ENCODE measurements at regions not wholly inside any gene's neighbourhood (a gene's known extent, or its start where the extent isn't known, plus 50 kb on each side); places are given as distances from the start of the nearest gene placed in this dataset.
"Not testable (repeated sequence)": the region's sequence is repeated elsewhere in the genome, so short reads cannot be mapped to it uniquely, and the experiment has no call there.

DNA sequence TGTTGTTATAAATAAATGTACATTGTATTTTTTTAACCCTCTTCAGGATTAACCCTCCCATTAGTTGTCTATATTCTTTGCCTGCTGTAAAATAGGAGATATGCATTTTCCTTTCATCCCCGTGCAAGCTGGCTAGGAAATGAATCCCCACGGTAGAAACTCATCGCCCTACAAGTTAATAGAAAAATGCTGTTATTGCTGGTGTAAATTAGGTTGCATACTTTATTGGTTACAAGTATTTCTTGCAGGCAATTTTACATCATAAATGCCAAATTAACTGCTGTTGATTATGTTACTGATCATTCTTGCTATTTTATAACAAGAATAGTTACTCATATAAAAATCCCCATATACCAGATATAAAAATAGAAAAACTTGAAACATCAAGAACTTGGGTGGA is 454.2 kb upstream of the KLF6 start:
- no peak for FAIRE-seq

DNA sequence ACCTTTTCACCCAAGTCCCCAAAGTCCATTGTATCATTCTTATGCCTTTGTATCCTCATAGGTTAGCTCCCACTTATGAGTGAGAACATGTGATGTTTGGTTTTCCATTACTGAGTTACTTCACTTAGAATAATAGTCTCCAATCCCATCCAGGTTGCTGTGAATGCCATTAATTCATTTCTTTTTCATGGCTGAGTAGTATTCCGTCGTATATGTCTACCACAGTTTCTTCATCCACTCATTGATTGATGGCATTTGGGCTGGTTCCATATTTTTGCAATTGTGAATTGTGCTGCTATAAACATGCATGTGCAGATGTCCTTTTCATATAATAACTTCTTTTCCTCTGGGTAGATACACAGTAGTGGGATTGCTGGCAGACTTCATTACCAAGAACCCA is 451.9 kb upstream of the KLF6 start:
- not testable (repeated sequence) for FAIRE-seq; DNase-seq (ENCODE audit: extremely low spot score, insufficient read length, low read depth)

More for the DNA sequence above, 454.2 kb upstream of the KLF6 start:
- no peak for DNase-seq (ENCODE audit: extremely low spot score, insufficient read length, low read depth)

DNA sequence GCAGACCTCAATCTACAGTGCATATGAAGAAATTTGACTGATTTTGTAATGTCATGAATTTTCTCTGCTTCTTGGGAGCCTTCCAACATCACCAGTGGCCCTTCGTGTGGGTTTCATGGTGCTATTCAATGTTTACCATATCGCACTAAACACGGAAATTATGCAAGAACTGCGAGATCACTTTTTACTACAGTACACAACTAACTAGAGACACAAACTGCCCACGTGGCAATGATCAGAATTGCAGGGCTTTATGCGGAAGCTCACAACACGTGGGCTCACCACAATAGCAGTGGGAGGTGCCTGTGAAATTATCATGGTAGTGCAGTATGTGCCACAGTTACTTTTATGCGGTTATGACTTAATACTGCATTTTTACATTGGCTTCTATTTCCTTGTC is 449.7 kb upstream of the KLF6 start:
- no peak for FAIRE-seq
- DNase-seq (ENCODE audit: extremely low spot score, insufficient read length, low read depth), result no peak

DNA sequence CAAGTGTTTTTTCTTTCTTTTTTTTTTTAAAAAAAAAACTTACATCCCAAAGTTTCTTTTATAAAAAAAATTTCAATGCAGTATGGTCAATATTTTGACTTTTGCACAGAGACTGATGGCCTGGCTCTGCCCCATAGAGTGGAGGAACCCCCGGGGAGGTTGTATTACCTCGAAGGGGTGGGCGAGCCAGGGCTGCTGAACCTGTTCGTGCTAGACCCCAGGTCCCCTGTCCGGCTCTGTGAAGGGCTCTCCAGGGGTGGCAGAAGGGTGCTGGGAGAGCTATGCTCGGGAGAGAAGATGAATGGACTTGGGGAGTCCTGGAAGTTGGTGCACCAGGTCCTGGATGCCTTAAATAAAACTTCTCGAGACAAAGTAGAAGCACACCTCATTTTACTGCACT is 446.4 kb upstream of the KLF6 start:
- DNase-seq (ENCODE audit: extremely low spot score, insufficient read length, low read depth) (no peak), FAIRE-seq (no peak)

DNA sequence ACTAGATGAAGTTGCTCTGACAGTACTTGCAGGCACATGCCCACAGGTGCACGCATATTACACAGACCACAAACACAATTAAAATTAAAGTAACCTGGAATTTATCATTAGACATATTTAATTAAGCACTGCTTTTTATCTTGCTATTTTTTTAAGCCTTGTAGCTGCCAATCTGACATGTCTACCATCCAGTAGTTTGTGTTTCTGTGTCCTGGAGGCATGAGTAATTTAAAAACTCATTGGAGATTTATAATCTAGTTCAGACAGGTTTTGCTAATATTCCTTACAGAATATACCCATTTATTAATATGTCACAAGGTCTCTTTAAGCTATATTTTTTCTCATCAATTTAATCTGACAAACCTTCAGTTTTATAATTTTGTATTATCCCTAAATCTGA is 445.0 kb upstream of the KLF6 start:
- FAIRE-seq, result no peak

DNA sequence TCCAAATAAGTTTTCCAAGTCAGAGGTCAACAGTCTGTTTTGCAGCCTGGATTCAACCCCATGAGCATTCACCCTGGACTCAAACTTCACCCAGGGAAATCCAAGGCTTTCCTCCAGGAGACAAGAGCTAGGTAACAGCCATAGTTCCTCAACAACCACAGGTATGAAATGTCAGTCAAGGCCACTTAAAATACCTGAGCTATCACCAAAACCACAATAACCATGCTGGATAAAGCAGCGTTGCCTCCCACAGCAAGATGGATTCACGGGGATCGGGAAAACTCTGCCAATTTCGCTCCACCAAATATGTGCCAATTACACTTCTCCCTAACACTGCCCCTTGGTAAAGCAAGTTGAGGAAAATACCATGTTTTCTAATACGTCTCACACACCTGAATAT is 444.1 kb upstream of the KLF6 start:
- DNase-seq (ENCODE audit: extremely low spot score, insufficient read length, low read depth), result no peak
- no peak for FAIRE-seq

More for the DNA sequence above, 445.0 kb upstream of the KLF6 start:
- DNase-seq (ENCODE audit: extremely low spot score, insufficient read length, low read depth), result no peak

DNA sequence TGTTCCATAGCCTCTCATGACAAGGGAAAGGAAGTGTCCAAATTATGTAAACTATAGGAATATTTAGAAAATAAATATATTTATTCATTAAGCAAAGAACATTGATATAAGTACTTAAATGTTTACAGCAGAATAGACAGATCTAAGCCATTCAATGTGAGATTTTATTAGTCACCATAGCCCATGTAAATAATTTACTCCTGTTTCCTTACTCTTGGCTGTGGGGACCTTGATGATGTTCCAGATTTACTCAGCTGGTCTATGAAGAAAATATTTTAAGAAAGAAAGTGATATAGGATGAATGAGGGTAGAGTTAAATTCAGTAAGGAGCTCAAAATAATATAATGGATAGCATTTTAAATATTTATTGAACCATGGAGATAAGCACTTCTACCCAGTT is 442.6 kb upstream of the KLF6 start:
- FAIRE-seq (no peak), DNase-seq (ENCODE audit: extremely low spot score, insufficient read length, low read depth) (no peak)

DNA sequence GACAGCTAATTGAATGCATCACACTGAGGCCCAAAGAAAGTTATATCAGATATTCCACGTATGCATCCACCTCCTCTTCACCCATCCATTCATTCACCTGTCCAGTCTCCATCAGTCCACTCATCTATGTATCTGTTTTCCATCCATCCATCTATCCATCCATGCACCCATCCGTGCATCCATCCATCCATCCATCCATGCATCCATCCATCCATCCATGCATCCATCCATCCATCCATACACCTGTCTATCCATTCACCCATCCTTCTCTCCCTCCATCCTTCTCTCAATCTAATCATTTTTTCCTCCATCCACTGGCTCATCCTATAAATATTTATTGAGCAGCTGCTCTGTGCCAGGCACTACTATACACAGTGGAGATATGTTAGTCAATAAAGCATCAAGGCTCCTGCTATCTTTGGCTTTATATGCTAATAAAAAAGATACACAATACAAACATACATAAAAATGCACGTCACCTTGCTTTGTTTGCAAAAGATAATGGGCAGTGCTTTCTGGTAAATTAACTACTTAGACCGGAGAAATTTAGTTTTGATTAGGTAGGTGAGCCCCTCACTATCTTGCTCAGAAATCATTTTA is 442.0 kb upstream of the KLF6 start:
- no peak for FAIRE-seq
- DNase-seq (ENCODE audit: extremely low spot score, insufficient read length, low read depth), result no peak

DNA sequence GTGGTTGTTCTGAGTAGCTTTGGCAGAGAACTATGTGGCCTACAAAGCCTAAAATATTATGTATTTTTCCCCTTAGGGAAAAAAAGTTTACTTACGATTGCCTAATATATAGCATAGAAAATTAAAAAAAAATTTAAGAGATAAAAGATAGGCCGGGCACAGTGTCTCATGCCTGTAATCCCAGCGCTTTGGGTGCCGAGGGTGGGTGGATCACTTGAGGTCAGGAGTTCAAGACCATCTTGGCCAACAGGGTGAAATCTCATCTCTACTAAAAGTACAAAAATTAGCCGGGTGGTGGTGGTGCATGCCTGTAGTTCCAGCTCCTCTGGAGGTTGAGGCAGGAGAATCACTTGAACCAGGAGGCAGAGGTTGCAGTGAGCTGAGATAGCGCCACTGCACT is 439.2 kb upstream of the KLF6 start:
- FAIRE-seq (no peak), DNase-seq (ENCODE audit: extremely low spot score, insufficient read length, low read depth) (no peak)

DNA sequence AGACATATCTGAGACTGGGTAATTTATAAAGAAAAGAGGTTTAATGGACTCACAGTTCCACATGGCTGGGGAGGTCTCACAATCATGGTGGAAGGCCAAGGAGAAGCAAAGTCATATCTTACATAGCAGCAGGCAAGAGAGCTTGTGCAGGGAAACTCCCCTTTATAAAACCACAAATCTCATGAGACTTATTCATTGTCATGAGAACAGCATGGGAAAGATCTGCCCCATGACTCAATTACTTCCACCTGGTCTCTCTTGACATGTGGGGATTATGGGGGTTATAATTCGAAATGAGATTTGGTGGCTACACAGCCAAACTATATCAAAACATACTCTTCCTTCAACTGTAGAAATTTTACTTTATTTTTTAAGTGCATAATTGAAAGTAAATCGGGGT is 436.3 kb upstream of the KLF6 start:
- not testable (repeated sequence) for FAIRE-seq

DNA sequence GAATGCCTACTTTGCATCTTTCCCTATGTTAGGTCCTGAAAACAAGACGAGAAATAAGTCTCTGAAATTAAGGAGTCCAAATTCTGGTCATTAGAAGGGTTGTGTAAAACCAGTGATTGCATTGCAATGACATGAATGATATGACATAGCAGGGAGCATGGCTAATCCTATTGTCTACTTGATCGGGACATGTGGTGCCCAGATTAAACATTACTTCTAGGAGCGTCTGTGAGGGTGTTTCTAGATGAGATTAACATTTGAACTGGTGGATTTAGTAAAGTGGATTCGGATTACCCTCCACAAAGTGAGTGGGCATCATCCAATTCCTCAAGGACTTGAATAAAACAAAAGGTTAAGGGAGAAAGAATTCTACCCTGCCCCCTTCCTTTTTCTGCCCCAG is 434.9 kb upstream of the KLF6 start:
- DNase-seq (ENCODE audit: extremely low spot score, insufficient read length, low read depth) (no peak), FAIRE-seq (no peak)

More for the DNA sequence above, 436.3 kb upstream of the KLF6 start:
- not testable (repeated sequence) for DNase-seq (ENCODE audit: extremely low spot score, insufficient read length, low read depth)

DNA sequence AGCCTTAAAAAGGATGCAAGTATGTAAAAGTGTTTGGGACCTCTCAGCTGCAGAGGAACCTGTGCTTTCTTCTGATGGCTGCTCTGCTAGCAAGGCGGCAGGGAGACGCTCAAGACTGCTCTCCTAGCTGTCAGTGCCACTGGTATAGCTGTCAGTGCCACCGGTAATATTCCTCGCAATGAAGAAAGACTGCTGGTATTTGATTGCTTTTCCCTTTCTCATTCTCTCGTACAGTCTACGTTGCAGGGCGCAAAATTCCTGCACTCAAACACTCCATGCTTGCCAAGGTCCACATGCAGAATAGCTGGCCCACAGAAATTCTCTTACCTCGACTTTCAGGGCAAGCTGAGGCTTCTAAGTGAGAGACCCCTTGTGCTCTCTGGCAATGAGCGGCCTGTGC is 432.6 kb upstream of the KLF6 start:
- no peak for FAIRE-seq
- DNase-seq (ENCODE audit: extremely low spot score, insufficient read length, low read depth), result no peak

DNA sequence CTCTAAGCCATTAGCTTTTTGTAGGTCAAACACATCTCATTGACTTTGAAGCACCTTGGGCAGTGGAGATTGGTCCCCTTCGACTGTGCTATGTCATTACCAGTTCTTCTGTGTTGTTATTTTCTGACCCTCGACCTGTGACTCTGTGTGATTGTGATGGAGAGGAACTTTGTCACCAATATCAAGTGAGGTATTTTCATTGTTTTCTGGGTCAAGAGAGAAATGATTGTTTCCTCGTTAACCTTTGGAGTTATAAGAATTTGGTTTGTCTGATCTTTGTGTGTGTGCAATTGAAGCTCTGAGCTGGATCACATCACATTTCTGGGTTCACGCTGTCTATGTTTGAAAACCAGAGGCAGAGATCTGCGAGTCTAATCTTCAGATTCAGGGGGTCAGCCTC is 432.2 kb upstream of the KLF6 start:
- DNase-seq (ENCODE audit: extremely low spot score, insufficient read length, low read depth) (no peak), FAIRE-seq (no peak)

DNA sequence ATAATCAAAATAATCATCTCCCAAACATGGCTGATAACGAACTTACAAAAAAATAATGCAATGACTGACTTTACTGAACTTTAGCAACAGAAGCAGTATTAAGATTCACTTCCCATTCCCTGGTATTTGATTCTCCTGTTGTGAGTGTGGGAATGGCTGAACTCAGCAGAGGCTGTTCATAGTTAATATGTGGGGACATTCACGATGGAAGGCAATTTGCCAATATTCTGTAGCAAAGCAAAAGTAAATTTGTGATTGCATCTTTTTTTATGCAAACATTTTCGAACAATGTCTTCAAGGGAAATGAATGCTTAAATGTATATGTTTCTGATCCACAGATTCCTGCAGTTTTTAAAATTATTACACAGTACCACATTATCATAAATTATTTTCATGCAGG is 431.7 kb upstream of the KLF6 start:
- DNase-seq (ENCODE audit: extremely low spot score, insufficient read length, low read depth) (no peak), FAIRE-seq (no peak)

DNA sequence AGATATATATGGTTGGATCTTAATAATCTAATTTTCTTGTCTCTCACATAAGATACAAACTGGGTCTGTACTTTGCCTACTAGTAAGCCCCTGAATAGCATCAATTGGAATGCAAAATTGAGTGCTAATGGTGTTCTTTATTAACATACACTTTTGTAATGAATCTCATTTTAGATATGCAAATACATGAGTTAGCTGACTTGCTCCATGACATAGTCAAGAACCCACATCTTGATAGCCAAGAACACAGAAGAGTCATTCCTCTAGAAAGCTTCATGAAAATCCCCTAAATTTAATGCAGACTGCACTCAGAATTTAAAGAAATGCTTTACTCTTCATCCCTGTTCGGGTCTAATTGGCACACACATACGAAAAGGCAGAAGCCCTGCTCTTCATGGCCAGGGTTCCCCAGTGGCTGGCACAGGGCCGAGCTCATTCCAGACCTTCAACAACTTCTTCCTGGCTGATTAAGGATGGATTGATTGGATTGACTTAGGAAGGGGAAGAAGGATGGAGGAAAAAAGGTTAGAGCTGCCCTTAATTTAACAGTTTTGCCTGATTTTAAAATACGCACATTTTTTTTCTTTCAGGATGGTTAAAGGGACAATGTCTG is 431.1 kb upstream of the KLF6 start:
- DNase-seq (ENCODE audit: extremely low spot score, insufficient read length, low read depth) (no peak), FAIRE-seq (no peak)

DNA sequence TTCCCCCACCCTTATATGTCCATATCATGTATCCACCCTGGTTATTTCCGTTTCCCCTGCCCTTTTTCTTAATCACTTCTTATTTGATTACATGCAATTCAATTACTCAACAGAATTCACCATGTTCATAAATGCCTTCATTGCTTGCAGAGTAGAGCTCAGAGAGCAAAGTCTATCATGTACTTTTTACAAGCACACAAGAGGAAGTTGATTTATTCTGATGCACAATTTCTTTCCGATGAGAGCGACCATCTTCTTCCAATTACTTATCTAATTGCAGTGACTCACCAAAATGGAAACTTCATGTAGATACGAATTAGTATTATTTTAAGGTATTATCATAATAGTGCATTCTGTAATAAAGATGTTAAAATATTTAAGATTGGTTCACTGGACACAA is 430.5 kb upstream of the KLF6 start:
- DNase-seq (ENCODE audit: extremely low spot score, insufficient read length, low read depth) (no peak), FAIRE-seq (no peak)

DNA sequence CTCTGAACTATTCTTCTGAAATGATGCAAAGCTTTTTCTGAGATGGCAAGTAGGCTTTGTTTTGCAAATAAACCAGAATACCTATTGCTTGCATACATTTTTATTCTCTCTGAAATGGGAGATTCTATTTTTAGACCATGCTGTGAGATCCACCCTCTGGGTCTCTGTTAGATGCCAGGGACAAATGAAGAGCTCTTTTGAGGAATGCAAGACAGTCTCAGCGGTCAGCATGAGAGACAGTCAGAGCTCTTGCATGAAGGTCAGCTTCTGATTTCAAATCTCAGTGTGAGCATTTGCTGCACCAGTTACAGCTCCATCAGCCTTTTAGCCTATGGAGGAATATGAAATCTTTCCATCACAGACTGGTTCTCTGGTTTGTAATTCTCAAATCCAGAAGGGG is 429.9 kb upstream of the KLF6 start:
- FAIRE-seq (no peak), DNase-seq (ENCODE audit: extremely low spot score, insufficient read length, low read depth) (no peak)

DNA sequence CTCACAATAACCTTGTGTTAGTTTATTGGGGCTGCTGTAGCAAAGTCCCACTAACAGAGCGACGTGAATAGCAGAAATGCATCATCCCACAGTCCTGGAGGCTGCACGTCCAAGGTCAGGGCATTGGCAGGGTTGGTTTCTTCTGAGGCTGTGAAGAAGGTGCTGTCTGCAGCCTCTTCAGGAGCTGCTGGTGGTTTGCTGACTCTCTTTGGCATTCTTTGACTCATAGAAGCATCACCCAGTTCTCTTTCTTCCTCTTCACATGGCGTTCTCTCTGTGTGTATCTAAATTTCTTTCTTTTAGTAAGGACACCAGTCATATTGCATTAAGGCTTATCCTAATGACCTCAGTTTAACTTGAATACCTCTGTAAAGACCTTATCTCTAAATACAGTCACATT is 428.4 kb upstream of the KLF6 start:
- DNase-seq (ENCODE audit: extremely low spot score, insufficient read length, low read depth) (no peak), FAIRE-seq (no peak)

DNA sequence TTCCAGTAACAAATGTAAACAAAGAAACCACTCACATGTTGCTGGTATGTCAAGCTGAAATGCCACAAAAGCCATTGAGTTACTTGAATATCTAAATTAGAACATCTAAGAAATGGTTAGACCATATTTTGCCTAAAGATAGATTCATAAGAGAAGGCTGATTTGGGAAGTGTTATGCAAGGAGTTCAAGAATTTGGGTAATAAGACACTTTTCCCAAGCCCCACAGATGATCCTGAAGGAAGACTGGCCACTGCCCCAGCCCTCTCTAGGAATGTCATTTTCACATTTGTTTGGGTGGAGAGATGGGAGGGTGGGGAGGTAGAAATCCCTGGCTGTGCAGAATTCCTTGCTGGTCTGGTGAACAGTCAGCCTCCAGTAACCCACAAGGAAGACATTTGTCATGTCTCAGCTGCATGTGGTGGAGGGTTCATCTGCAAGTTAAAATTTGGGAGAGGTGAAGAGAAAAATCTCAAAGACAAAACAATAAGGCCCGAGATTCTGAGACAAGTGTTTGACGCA is 427.2 kb upstream of the KLF6 start:
- no peak for FAIRE-seq
- no peak for DNase-seq (ENCODE audit: extremely low spot score, insufficient read length, low read depth)

DNA sequence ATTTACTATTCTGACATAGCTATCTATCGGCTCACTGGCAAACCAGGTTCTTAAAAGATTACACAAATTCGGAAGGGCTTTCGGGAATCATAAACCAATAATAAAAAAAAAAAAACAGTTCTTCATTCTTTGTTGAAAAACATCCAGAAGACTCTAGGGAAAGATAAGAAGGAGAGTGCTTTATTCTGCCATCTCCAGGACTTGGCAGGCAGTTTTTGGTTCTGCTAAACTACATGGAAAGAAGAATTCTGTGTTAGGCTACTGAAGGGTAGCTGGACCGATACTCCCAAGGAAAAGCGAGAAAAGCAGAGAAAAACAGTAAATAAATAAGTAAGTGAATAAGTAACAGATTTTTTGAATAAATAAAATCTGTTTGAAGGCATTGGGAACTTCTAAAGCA is 423.5 kb upstream of the KLF6 start:
- DNase-seq (ENCODE audit: extremely low spot score, insufficient read length, low read depth) (no peak), FAIRE-seq (no peak)

DNA sequence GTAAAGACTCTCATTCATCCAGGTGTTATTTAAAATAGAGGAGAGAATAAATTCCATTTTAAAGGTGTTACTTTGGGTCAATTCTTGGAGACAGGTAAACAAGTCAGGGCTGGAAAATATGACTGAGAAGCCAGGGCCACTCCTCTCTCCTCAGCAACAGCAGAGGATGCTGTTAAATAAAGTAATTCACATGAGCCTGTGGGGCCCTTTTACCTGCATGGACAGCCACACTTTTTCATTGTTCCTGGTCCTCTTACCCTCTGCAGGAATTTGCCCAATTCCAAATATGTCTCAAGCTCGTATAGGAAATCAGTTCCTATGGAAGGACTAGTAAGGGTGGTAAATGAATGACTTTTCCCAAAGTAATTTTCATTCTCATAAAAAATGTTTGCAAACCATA is 420.1 kb upstream of the KLF6 start:
- DNase-seq (ENCODE audit: extremely low spot score, insufficient read length, low read depth), result no peak
- no peak for FAIRE-seq

DNA sequence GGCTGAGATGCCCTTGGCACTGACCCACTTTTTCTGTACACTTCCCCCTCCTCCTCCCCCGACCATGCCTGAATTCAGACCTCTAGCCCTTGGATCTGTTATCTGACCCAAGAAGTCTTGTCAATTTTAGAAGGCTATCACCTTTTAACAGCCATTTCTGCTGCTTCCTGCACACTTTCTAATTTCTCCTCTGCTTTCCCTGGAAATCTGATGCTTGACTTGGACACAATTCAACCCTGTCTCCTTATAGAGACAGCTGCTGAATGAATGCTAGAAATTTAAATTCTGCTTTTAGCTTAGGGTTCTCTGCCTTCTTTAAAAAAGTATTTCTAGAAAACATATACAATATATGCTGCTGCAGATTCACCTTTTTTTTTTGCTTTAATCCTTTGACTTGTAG is 417.9 kb upstream of the KLF6 start:
- FAIRE-seq, result no peak
- no peak for DNase-seq (ENCODE audit: extremely low spot score, insufficient read length, low read depth)

All from GM18507 (cell line).